H1 (cell line): ENCODE measurements at regions not wholly inside any gene's neighbourhood (a gene's known extent, or its start where the extent isn't known, plus 50 kb on each side); places are given as distances from the start of the nearest gene placed in this dataset.

Experiments
- CTCF ChIA-PET: fragments of 300-600 bp; sonication (Branson Sonifier 250); formaldehyde crosslinking; loops from one replicate; lab custom pipeline; 2021; ENCODE audit not compliant: partially characterized antibody; lab: Charles Lee
- POLR2A ChIA-PET: fragments of 300-600 bp; sonication (Branson Sonifier 250); formaldehyde crosslinking; loops from one replicate; lab custom pipeline; 2021; ENCODE audit warnings: inconsistent platforms; ENCODE audit not compliant: partially characterized antibody; lab: Charles Lee
- DNase-seq, 2 experiments: peaks; one replicate each; pipeline versions ENCODE4 v3.0.0 to v3.0.0-alpha.2; 2010 to 2022; ENCODE audit warnings: low spot score in 2 of 2, low read depth in 1 of 2, mixed read lengths in 1 of 2
- FAIRE-seq: peaks from 2 replicates; lab custom pipeline; 2011; peaks lifted over from hg19 to GRCh38; lab: Jason Lieb, UNC
- H2AFZ ChIP-seq: 2 replicates; pipeline ENCODE4 v1.8.1; 2012; ENCODE audit warnings: low read length, inconsistent platforms
- H2AK5ac ChIP-seq: 2 replicates; pipeline ENCODE4 v1.6.1; 2013; ENCODE audit warnings: low read depth, low read length
- H2BK120ac ChIP-seq: replicated peaks from 2 replicates; pipeline ENCODE3; 2013; ENCODE audit warnings: low read depth, low read length, inconsistent platforms
- H2BK12ac ChIP-seq: 2 replicates; pipeline ENCODE4 v1.6.1; 2013; ENCODE audit warnings: low read depth, low read length
- H2BK15ac ChIP-seq: 2 replicates; pipeline ENCODE4 v1.6.1; 2013; ENCODE audit warnings: low read length
- H2BK20ac ChIP-seq: 2 replicates; pipeline ENCODE4 v1.6.1; 2013; ENCODE audit warnings: low read length
- H2BK5ac ChIP-seq: 2 replicates; pipeline ENCODE4 v1.6.1; 2013; ENCODE audit warnings: low read depth, low read length
- H3K14ac ChIP-seq: 2 replicates; pipeline ENCODE4 v1.6.1; 2013; ENCODE audit warnings: inconsistent platforms; ENCODE audit not compliant: insufficient read length
- H3K18ac ChIP-seq: 2 replicates; pipeline ENCODE4 v1.6.1; 2013; ENCODE audit warnings: low read length; ENCODE audit errors: extremely low read depth
- H3K23ac ChIP-seq: 2 replicates; pipeline ENCODE4 v1.6.1; 2013; ENCODE audit warnings: inconsistent platforms; ENCODE audit not compliant: insufficient read length
- H3K23me2 ChIP-seq: 2 replicates; pipeline ENCODE4 v1.6.1; 2013; ENCODE audit warnings: low read depth, low read length
- H3K27ac ChIP-seq: 2 replicates; pipeline ENCODE4 v1.6.1; 2011; ENCODE audit warnings: low read depth, low read length, inconsistent platforms
- H3K27me3 ChIP-seq, 4 experiments: replicated peaks in 1 of 4; 1 replicate in 1 of 4; 2 replicates in 3 of 4; pipeline versions ENCODE4 v1.6.1 to v1.8.1; 2011 to 2013; ENCODE audit warnings: low read length in 3 of 4, mild to moderate bottlenecking in 3 of 4, inconsistent platforms in 2 of 4, mixed read lengths in 2 of 4, moderate library complexity in 1 of 4; ENCODE audit not compliant: control insufficient read depth in 3 of 4, insufficient read depth in 3 of 4; ENCODE audit errors: extremely low read depth in 1 of 4
- H3K36me3 ChIP-seq, 4 experiments: 2 replicates each; pipeline versions ENCODE4 v1.6.1 to v1.8.1; 2011 to 2013; ENCODE audit warnings: mild to moderate bottlenecking in 4 of 4, low read length in 3 of 4, moderate library complexity in 2 of 4, control low read depth in 1 of 4, inconsistent platforms in 1 of 4; ENCODE audit not compliant: insufficient read depth in 4 of 4, control insufficient read depth in 2 of 4
- H3K4ac ChIP-seq: replicated peaks from 2 replicates; pipeline ENCODE3; 2013; ENCODE audit warnings: low read length, low read depth, mixed read lengths, inconsistent platforms; ENCODE audit not compliant: insufficient read length
- H3K4me1 ChIP-seq, 4 experiments: replicated peaks in 1 of 4; 1 replicate in 1 of 4; 2 replicates in 3 of 4; pipeline versions ENCODE4 v1.6.1 to v1.8.1; 2011 to 2013; ENCODE audit warnings: low read length in 3 of 4, inconsistent platforms in 2 of 4, mixed read lengths in 1 of 4; ENCODE audit not compliant: insufficient read depth in 4 of 4, control insufficient read depth in 3 of 4
- H3K4me2 ChIP-seq, 2 experiments: 2 replicates each; pipeline versions ENCODE4 v1.6.1 to v1.8.1; 2011 to 2013; ENCODE audit warnings: low read depth in 2 of 2, low read length in 2 of 2, control low read depth in 1 of 2, inconsistent platforms in 1 of 2, mild to moderate bottlenecking in 1 of 2; ENCODE audit not compliant: insufficient read depth in 1 of 2
- H3K4me3 ChIP-seq, 4 experiments: fragments of 200-600, 300-600 bp in 1 of 4; sonication (generic), shearing (Covaris generic), sonication (Bioruptor Twin) in 1 of 4; 2 replicates each; pipeline versions ENCODE4 v1.5.1 to v1.8.1; 2011 to 2016; ENCODE audit warnings: low read length in 4 of 4, low read depth in 3 of 4, control low read depth in 2 of 4, inconsistent platforms in 2 of 4, mild to moderate bottlenecking in 2 of 4, mixed read lengths in 1 of 4, moderate library complexity in 1 of 4; ENCODE audit not compliant: insufficient read depth in 2 of 4; ENCODE audit errors: extremely low read depth in 1 of 4
- H3K56ac ChIP-seq: replicated peaks from 2 replicates; pipeline ENCODE3; 2013; ENCODE audit warnings: low read depth, mild to moderate bottlenecking, mixed read lengths, low read length, inconsistent platforms; ENCODE audit not compliant: insufficient read length
- H3K79me1 ChIP-seq: 2 replicates; pipeline ENCODE4 v1.6.1; 2013; ENCODE audit warnings: low read depth, low read length, control low read depth
- H3K79me2 ChIP-seq, 2 experiments: 2 replicates each; pipeline versions ENCODE4 v1.6.1 to v1.8.1; 2012 to 2013; ENCODE audit warnings: low read length in 2 of 2, mild to moderate bottlenecking in 2 of 2, inconsistent platforms in 1 of 2; ENCODE audit not compliant: insufficient read depth in 2 of 2, control insufficient read depth in 1 of 2
- H3K9ac ChIP-seq, 4 experiments: replicated peaks in 1 of 4; 1 replicate in 1 of 4; 2 replicates in 3 of 4; pipeline versions ENCODE4 v1.6.1 to v1.8.1; 2011 to 2013; ENCODE audit warnings: low read depth in 3 of 4, low read length in 3 of 4, control low read depth in 2 of 4, mild to moderate bottlenecking in 2 of 4, moderate library complexity in 2 of 4, inconsistent platforms in 1 of 4; ENCODE audit errors: extremely low read depth in 1 of 4
- H3K9me3 ChIP-seq, 2 experiments: 2 replicates each; pipeline versions ENCODE4 v1.6.1 to v1.8.1; 2012 to 2013; ENCODE audit warnings: mild to moderate bottlenecking in 2 of 2, moderate library complexity in 2 of 2, control low read depth in 1 of 2, inconsistent platforms in 1 of 2, low read depth in 1 of 2, low read length in 1 of 2, mixed read lengths in 1 of 2; ENCODE audit not compliant: insufficient read depth in 2 of 2
- H4K20me1 ChIP-seq, 2 experiments: replicated peaks in 1 of 2; 2 replicates each; pipeline versions ENCODE3 to v1.8.1; 2011 to 2013; ENCODE audit warnings: inconsistent platforms in 2 of 2, low read length in 2 of 2, mild to moderate bottlenecking in 1 of 2; ENCODE audit not compliant: insufficient read depth in 2 of 2, control insufficient read depth in 1 of 2
- H4K5ac ChIP-seq: 2 replicates; pipeline ENCODE4 v1.6.1; 2013; ENCODE audit warnings: low read length, low read depth, mixed read lengths, inconsistent platforms; ENCODE audit not compliant: insufficient read length
- H4K8ac ChIP-seq: 2 replicates; pipeline ENCODE4 v1.8.0; 2013; ENCODE audit warnings: mild to moderate bottlenecking, moderate library complexity, low read length, inconsistent platforms; ENCODE audit not compliant: insufficient read depth; ENCODE audit errors: extremely low read depth
- H4K91ac ChIP-seq: replicated peaks from 2 replicates; pipeline ENCODE3; 2013; ENCODE audit warnings: low read length, mixed read lengths, inconsistent platforms; ENCODE audit not compliant: insufficient read length
- CTCF ChIP-seq, 3 experiments: IDR thresholded peaks; 1 replicate in 2 of 3; 2 replicates in 1 of 3; pipeline versions ENCODE4 v1.5.1 to v1.6.1; 2011; ENCODE audit warnings: low read length in 3 of 3, mild to moderate bottlenecking in 3 of 3, inconsistent platforms in 2 of 3, low read depth in 1 of 3, moderate library complexity in 1 of 3; ENCODE audit not compliant: insufficient read depth in 1 of 3; ENCODE audit errors: control extremely low read depth in 1 of 3
- KDM4A ChIP-seq: IDR thresholded peaks from one replicate; pipeline ENCODE4 v1.7.1; 2012; ENCODE audit warnings: low read depth, mild to moderate bottlenecking, moderate library complexity, low read length, inconsistent platforms; ENCODE audit not compliant: severe bottlenecking
- RBBP5 ChIP-seq: IDR thresholded peaks from 2 replicates; pipeline ENCODE4 v1.7.1; 2012; ENCODE audit warnings: low read depth, mild to moderate bottlenecking, inconsistent platforms, low read length, moderate library complexity, borderline replicate concordance
- RNF2 ChIP-seq: fragments of 200-900, 300-1000 bp; sonication (generic); IDR thresholded peaks from 2 replicates; pipeline ENCODE4 v1.7.1; 2016; ENCODE audit warnings: borderline replicate concordance, low read depth, mild to moderate bottlenecking, antibody characterized with exemption, low read length; ENCODE audit not compliant: poor library complexity, severe bottlenecking; ENCODE audit errors: missing control alignments
- SRF ChIP-seq: IDR thresholded peaks from 2 replicates; pipeline ENCODE4 v1.6.1; 2011; ENCODE audit warnings: mild to moderate bottlenecking, low read depth, low read length, moderate library complexity
- WGBS, 2 experiments: shearing (Covaris generic) in 1 of 2; methylation state at CpG; one replicate each; pipeline versions ENCODE4 v1.1.6 to v1.1.7; 2013 to 2015; ENCODE audit warnings: low lambda C conversion rate in 2 of 2, mixed read lengths in 2 of 2, inconsistent platforms in 1 of 2, low coverage in 1 of 2, missing lambda C conversion rate in 1 of 2; ENCODE audit not compliant: insufficient replicate concordance in 2 of 2, insufficient coverage in 1 of 2, insufficient read length in 1 of 2; ENCODE audit errors: extremely low coverage in 1 of 2, missing lambda C conversion rate in 1 of 2; 5-methylcytosine and 5-hydroxymethylcytosine counted together

GRCh38 chr16:22648141-22648540, 137.4 kb downstream of the NPIPB5 start:
- POLR2A ChIA-PET = interaction anchor here (1.4 to 1.6 kb wide), 2 partner anchors 9 to 13 kb away, joined by 5 to 6 read pairs; no protein-coding TSS in a partner anchor
- Histone ChIP-seq H3K23me2 (no peaks in the 10 kb centered on the region), H3K23ac (no peak overlapping the region), H2BK20ac (no peak overlapping the region), H3K18ac (no peak overlapping the region), H4K8ac (no peak overlapping the region), H3K4me3 (no peak overlapping the region), H3K4ac (no peak overlapping the region), H2BK15ac (no peak overlapping the region), H3K36me3 (no peaks in the 10 kb centered on the region), H4K20me1 (no peaks in the 10 kb centered on the region), H2BK5ac (no peak overlapping the region), H3K14ac (no peak overlapping the region), H3K56ac (no peak overlapping the region), H3K9ac (no peak overlapping the region), H4K91ac (no peak overlapping the region), H4K5ac (no peak overlapping the region), H2AFZ (no peak overlapping the region), H2BK120ac (no peak overlapping the region), H2AK5ac (no peak overlapping the region), H3K79me2 (no peaks in the 10 kb centered on the region), H3K27ac (no peak overlapping the region), H3K4me1 (no peaks in the 10 kb centered on the region), H3K4me2 (no peak overlapping the region), H2BK12ac (no peak overlapping the region), H3K9me3 (no peaks in the 10 kb centered on the region), H3K79me1 (no peaks in the 10 kb centered on the region), H3K27me3 (no peaks in the 10 kb centered on the region)
- CTCF ChIA-PET = interaction anchor here (1.0 kb wide), 1 partner anchor 11 kb away, joined by 4 read pairs; no protein-coding TSS in a partner anchor
- FAIRE-seq (no peak), DNase-seq (no peak)
- 89% methylated on average over 4 of the region's 4 CpGs; no CpG with 5 or more reads in 1 of the 2 experiments for WGBS, 2 experiments
- no peak for TF ChIP-seq RNF2
- TF ChIP-seq RBBP5 = no peak
- TF ChIP-seq SRF = no peak
- no peak for TF ChIP-seq KDM4A
- no peak for TF ChIP-seq CTCF (IDR thresholded peaks at IDR 0.05; ENCODE audit: control extremely low read depth in 1 of 3, insufficient read depth in 1 of 3, low read depth in 1 of 3, low read length in 3 of 3)
